ENCODE measurements at regions not wholly inside any gene's neighbourhood (a gene's known extent, or its start where the extent isn't known, plus 50 kb on each side); places are given as distances from the start of the nearest gene placed in this dataset.

DNA sequence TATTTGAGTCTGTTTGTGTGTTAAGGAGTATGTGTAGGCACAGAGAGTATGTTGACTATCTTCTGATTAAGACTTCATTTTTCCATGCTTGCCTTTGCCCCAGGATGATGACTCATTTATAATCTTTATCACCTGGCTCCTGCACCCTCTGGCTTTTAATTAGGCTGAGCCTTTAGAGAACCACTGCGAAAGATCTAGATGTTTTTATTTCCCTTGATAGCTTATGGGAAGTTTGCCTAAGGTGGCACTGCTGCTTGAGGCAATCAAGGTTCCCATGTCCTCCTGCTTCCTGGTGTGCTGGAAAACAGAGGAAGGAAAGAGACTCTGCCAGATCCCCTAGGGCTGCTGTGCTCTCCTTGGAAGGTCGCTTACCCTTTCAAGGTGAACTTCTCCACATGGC lies 114.6 kb downstream of the ARL4A start:
- Mint-ChIP-seq H3K27ac (no peak overlapping the region), H3K4me3 (no peak overlapping the region), H3K4me1 (no peaks in the 10 kb centered on the region), H3K9me3 (no peaks in the 10 kb centered on the region), H3K36me3 (no peaks in the 10 kb centered on the region)
- DNase-seq (ENCODE audit: low spot score in 2 of 2) (no peak), ATAC-seq (no peak)

DNA sequence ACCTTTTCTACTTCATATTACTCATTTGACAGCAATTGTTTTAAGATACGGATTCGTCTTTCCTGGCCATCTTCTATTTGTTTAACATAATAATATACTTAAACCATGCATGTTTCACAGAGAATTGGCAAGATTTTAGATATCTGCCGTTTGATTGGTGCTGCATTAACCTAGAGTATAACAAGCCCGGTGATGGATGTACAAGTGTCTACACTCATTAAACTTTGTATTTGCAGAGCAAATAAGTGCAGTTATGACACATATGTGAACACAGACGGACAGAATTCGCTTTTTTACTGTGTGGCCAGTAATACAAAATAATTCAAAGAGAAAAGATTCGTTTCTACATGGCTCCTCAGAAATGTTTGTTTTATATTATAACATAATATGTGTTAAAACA lies 116.1 kb downstream of the ARL4A start:
- H3K4me3 Mint-ChIP-seq = no peak overlapping the region
- no peak for ATAC-seq
- no peak overlapping the region for H3K27ac Mint-ChIP-seq
- no peak for DNase-seq (ENCODE audit: low spot score in 2 of 2)
- H3K36me3 Mint-ChIP-seq = no peaks in the 10 kb centered on the region
- H3K4me1 Mint-ChIP-seq = no peaks in the 10 kb centered on the region
- no peaks in the 10 kb centered on the region for H3K9me3 Mint-ChIP-seq

GRCh38 chr7:12805518-12805928 lies 118.1 kb downstream of the ARL4A start:
- H3K27ac Mint-ChIP-seq = no peak overlapping the region
- no peaks in the 10 kb centered on the region for H3K36me3 Mint-ChIP-seq
- no peak overlapping the region for H3K4me3 Mint-ChIP-seq
- no peak for DNase-seq (ENCODE audit: low spot score in 2 of 2)
- no peak for ATAC-seq
- H3K9me3 Mint-ChIP-seq = no peaks in the 10 kb centered on the region
- H3K4me1 Mint-ChIP-seq = no peaks in the 10 kb centered on the region

DNA sequence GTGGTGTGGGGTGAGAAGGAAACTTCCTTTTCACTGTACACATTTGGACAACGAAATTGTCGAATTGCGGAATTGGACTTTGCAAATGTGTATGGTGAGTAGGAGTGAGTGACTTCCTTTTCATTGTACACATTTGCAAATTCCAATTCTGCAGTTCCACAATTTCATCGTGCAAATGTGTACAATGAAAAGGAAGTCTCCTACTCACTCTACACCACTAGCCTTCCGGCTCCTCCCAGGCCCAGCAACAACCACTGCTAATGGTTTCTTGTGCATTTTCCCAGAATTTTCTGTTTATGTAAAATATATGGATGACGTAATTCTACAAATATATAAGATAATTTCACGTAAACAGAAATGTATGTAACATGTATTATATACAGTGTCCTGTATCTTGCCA lies 118.5 kb downstream of the ARL4A start:
- Mint-ChIP-seq H3K36me3 (no peaks in the 10 kb centered on the region), H3K4me3 (no peak overlapping the region), H3K4me1 (no peaks in the 10 kb centered on the region), H3K9me3 (no peaks in the 10 kb centered on the region), H3K27ac (no peak overlapping the region)
- ATAC-seq (no peak), DNase-seq (ENCODE audit: low spot score in 2 of 2) (no peak)

DNA sequence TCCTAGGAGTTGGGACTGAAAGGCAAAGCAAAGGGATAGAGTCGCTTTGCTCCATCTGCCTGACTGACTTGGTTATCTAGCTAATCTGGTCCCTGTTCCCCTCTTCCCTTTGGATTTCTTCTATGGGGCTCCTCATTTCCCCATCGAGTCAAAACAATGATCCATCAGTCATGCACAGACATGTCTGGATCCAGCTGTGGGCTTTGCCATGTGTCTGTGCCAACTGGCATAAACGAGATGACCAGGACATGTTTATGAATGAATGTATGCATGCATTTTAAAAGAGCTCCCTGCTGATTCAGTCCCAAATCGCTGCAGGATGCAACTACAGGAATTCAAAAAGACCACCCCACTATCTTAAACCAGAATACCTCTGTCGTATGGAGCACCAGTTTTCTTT lies 122.0 kb downstream of the ARL4A start:
- H3K36me3 Mint-ChIP-seq = no peaks in the 10 kb centered on the region
- H3K4me3 Mint-ChIP-seq = no peak overlapping the region
- peaks cover 5% of the 10 kb centered on the region for H3K9me3 Mint-ChIP-seq
- no peak for ATAC-seq
- DNase-seq (ENCODE audit: low spot score in 2 of 2) = no peak
- H3K27ac Mint-ChIP-seq = no peak overlapping the region
- H3K4me1 Mint-ChIP-seq = no peaks in the 10 kb centered on the region

DNA sequence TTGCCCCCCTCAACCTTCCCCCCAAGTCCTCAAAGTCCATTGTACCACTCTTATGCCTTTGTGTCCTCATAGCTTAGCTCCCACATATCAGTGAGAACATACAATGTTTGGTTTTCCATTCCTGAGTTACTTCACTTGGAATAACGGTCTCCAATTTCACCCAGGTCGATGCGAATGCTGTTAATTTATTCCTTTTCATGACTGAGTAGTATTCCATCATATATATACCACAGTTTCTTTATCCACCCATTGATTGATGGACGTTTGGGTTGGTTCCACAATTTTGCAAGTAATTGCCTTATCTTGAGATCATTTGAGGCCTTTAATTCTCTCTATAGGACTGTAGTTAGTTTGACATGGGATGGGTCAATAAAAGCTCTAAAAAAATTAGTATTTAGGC lies 124.7 kb downstream of the ARL4A start:
- ATAC-seq = no peak
- Mint-ChIP-seq H3K36me3 (no peaks in the 10 kb centered on the region), H3K9me3 (peaks cover 5% of the 10 kb centered on the region), H3K4me3 (no peak overlapping the region), H3K4me1 (no peaks in the 10 kb centered on the region), H3K27ac (no peak overlapping the region)
- no peak for DNase-seq (ENCODE audit: low spot score in 2 of 2)

DNA sequence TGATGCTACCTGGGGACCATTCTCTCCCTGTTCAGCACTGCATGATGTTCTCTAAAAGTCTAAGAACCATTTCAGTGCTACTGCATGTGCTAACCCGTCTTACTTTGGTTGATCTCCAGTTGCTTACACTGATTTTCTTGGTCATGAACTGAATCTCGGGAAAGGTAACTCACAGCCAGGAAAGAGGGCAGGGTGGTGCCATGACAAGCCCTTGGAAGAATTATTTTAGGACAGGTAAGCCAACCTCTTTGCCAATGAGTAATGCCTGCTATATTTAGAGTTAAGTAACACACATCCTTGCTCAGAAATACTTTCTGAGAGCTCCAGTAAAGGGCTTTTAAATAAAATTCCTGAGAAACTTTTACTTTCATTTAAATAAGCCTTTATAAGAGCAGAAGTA lies 126.7 kb downstream of the ARL4A start:
- no peaks in the 10 kb centered on the region for H3K4me1 Mint-ChIP-seq
- peaks cover 5% of the 10 kb centered on the region for H3K9me3 Mint-ChIP-seq
- DNase-seq (ENCODE audit: low spot score in 2 of 2) (no peak), ATAC-seq (no peak)
- no peak overlapping the region for H3K27ac Mint-ChIP-seq
- no peaks in the 10 kb centered on the region for H3K36me3 Mint-ChIP-seq
- H3K4me3 Mint-ChIP-seq = no peak overlapping the region

DNA sequence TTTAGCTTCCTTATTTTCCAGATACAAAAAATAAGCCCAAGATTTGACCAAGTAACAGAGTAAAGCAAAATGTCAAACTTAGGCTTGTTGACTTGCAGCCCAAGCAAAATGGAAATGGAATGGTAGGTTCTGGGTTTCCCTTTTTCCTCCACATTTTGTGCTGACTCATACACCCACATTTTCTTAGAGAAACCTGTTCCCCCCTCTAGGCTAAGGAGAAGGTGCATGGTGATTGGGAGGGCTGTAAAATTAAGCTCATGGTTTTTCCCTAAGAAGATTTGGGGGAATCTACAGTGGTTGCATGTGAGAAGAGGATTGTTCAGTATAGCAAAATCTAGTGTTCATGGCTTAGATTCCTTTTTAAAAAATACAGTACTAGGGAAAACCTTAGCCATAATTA lies 127.4 kb downstream of the ARL4A start:
- Mint-ChIP-seq H3K27ac (no peak overlapping the region), H3K36me3 (no peaks in the 10 kb centered on the region), H3K4me3 (no peak overlapping the region), H3K4me1 (no peaks in the 10 kb centered on the region), H3K9me3 (peaks cover 5% of the 10 kb centered on the region)
- no peak for ATAC-seq
- no peak for DNase-seq (ENCODE audit: low spot score in 2 of 2)

- Mint-ChIP-seq H3K4me1 (no peaks in the 10 kb centered on the region), H3K9me3 (peaks cover 5% of the 10 kb centered on the region), H3K36me3 (no peaks in the 10 kb centered on the region), H3K27ac (no peak overlapping the region), H3K4me3 (no peak overlapping the region)
- ATAC-seq (no peak), DNase-seq (ENCODE audit: low spot score in 2 of 2) (no peak)
Measured at GRCh38 chr7:12815426-12815825, 128.0 kb downstream of the ARL4A start.

GRCh38 chr7:12815871-12816270 lies 128.4 kb downstream of the ARL4A start:
- ATAC-seq = no peak

GRCh38 chr7:12820777-12821176 lies 133.3 kb downstream of the ARL4A start:
- DNase-seq (ENCODE audit: low spot score in 2 of 2) (no peak), ATAC-seq (no peak)
- Mint-ChIP-seq H3K9me3 (no peaks in the 10 kb centered on the region), H3K4me3 (no peak overlapping the region), H3K36me3 (no peaks in the 10 kb centered on the region), H3K27ac (no peak overlapping the region), H3K4me1 (no peaks in the 10 kb centered on the region)

More at GRCh38 chr7:12815871-12816270, 128.4 kb downstream of the ARL4A start:
- no peak for DNase-seq (ENCODE audit: low spot score in 2 of 2)
- no peaks in the 10 kb centered on the region for H3K36me3 Mint-ChIP-seq
- no peak overlapping the region for H3K4me3 Mint-ChIP-seq
- peaks cover 5% of the 10 kb centered on the region for H3K9me3 Mint-ChIP-seq
- no peak overlapping the region for H3K27ac Mint-ChIP-seq
- H3K4me1 Mint-ChIP-seq = no peaks in the 10 kb centered on the region

DNA sequence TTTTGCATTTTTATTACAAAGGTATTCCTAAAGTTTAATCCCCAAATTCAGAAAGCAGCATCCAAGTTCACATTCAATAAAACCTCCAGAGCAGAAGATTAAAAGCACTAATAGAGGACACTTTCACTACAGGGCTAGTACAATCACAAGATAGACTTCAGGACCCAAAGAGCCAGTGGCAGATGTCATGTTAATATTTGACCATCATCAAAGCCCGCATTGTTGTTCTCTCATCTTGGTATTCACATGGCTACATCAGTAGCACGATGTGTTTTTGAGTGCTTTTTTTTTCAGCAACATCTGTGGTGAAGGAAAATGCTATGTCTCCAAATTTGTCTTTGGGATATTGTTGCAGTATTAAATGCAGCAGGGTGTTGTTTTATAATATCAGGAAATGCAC lies 134.3 kb downstream of the ARL4A start:
- DNase-seq (ENCODE audit: low spot score in 2 of 2) (no peak), ATAC-seq (no peak)
- H3K27ac Mint-ChIP-seq = no peak overlapping the region
- H3K9me3 Mint-ChIP-seq = no peaks in the 10 kb centered on the region
- H3K4me1 Mint-ChIP-seq = no peaks in the 10 kb centered on the region
- H3K36me3 Mint-ChIP-seq = no peaks in the 10 kb centered on the region
- no peak overlapping the region for H3K4me3 Mint-ChIP-seq

DNA sequence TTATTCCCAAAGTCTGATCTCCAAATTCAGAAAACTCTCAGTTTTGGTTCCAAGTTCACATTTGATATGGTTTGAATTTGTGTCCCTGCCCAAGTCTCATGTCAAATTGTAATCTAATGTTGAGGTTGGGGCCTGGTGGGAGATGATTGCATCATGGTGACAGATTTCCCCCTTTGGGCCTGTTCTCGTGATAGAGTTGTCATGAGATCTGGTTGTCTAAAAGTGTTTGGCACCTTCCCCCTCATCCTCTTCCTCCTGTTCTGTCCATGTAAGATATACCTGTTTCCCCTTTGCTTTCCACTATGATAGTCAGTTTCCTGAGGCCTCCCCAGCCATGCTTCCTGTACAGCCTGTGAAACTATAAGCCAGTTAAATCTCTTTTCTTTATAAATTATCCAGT lies 138.6 kb downstream of the ARL4A start:
- no peaks in the 10 kb centered on the region for H3K4me1 Mint-ChIP-seq
- H3K36me3 Mint-ChIP-seq = no peaks in the 10 kb centered on the region
- H3K9me3 Mint-ChIP-seq = no peaks in the 10 kb centered on the region
- ATAC-seq (no peak), DNase-seq (ENCODE audit: low spot score in 2 of 2) (no peak)
- H3K4me3 Mint-ChIP-seq = no peak overlapping the region
- H3K27ac Mint-ChIP-seq = no peak overlapping the region

DNA sequence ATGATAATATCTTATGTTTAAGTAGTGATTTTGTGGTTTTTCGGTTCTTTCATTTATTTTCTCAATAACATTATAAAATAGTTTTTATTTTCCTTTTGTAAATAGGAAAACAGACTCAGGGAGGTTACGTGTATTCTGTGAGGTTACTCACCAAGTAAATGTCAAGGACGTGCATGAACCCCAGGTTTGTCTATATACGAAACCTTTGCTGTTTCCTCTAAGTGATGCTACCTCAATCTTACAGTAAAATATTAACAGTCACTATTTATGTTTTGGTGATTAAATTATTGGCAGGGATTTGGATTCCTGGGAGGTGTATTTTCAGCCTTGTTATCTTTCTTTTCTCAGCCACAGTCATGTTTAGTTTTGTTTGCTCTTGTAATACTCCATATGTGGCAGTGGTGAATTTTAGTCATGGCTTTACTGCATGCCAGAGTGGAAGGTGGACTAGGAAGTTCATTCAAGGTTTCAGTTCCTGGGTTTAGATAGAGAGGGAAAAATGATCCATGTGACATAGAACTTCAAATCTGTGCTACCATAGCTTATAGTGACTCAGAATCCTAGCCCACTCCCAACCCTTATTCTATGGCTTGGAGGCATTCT lies 139.9 kb downstream of the ARL4A start:
- DNase-seq (ENCODE audit: low spot score in 2 of 2) = no peak
- ATAC-seq = no peak
- H3K4me1 Mint-ChIP-seq = no peaks in the 10 kb centered on the region
- H3K36me3 Mint-ChIP-seq = no peaks in the 10 kb centered on the region
- no peaks in the 10 kb centered on the region for H3K9me3 Mint-ChIP-seq
- no peak overlapping the region for H3K4me3 Mint-ChIP-seq
- no peak overlapping the region for H3K27ac Mint-ChIP-seq

DNA sequence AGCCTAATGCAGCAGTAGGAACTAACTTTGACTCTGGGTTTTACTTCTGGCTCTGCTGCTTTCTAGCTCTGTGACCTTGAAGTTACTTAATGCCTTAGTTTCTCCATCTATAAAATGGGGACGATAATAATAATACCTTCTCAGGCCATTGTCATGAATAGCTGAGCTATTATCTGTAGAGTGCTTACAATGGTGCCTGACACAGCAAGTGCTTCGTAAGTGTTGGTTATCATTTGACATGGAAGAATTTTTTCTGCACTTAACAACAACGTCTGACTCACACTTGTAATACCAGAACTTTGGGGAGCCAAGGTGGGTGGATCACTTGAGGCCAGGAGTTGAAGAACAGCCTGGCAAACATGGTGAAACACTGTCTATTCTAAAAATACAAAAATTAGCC lies 140.5 kb downstream of the ARL4A start:
- no peaks in the 10 kb centered on the region for H3K4me1 Mint-ChIP-seq
- ATAC-seq = no peak
- H3K9me3 Mint-ChIP-seq = peaks cover 1% of the 10 kb centered on the region
- no peaks in the 10 kb centered on the region for H3K36me3 Mint-ChIP-seq
- no peak for DNase-seq (ENCODE audit: low spot score in 2 of 2)
- H3K27ac Mint-ChIP-seq = no peak overlapping the region
- no peak overlapping the region for H3K4me3 Mint-ChIP-seq

DNA sequence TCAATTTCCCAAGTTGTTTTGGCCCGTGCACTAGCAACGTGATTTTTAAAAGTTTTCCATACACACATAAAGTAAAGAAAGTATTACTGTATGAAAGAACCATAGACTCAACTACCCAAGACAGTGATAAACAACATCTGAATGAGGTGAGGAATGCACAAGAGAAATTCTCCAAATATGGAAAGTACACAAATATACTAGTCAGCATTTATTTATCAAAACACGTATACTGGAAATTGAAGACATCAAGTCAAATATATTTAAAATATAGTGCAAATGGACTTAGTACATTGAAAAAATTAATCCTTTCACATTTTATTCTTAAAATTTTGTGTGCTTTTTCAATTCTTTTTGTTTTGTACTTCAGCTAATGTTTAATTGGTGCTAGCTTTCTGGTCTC lies 143.6 kb downstream of the ARL4A start:
- H3K4me3 Mint-ChIP-seq = no peak overlapping the region
- DNase-seq (ENCODE audit: low spot score in 2 of 2) (no peak), ATAC-seq (no peak)
- no peak overlapping the region for H3K27ac Mint-ChIP-seq
- no peaks in the 10 kb centered on the region for H3K4me1 Mint-ChIP-seq
- no peaks in the 10 kb centered on the region for H3K36me3 Mint-ChIP-seq
- peaks cover 13% of the 10 kb centered on the region for H3K9me3 Mint-ChIP-seq

- H3K36me3 Mint-ChIP-seq = no peaks in the 10 kb centered on the region
- ATAC-seq (no peak), DNase-seq (ENCODE audit: low spot score in 2 of 2) (no peak)
- no peaks in the 10 kb centered on the region for H3K4me1 Mint-ChIP-seq
- H3K9me3 Mint-ChIP-seq = peaks cover 13% of the 10 kb centered on the region
- no peak overlapping the region for H3K4me3 Mint-ChIP-seq
- H3K27ac Mint-ChIP-seq = no peak overlapping the region
Measured at GRCh38 chr7:12833829-12834228, 146.4 kb downstream of the ARL4A start.
